ENCODE measurements at regions not wholly inside any gene's neighbourhood (a gene's known extent, or its start where the extent isn't known, plus 50 kb on each side); places are given as distances from the start of the nearest gene placed in this dataset.
A peak's percentile ranks its signal among the peaks of the same experiment; 100 is the strongest.

DNA sequence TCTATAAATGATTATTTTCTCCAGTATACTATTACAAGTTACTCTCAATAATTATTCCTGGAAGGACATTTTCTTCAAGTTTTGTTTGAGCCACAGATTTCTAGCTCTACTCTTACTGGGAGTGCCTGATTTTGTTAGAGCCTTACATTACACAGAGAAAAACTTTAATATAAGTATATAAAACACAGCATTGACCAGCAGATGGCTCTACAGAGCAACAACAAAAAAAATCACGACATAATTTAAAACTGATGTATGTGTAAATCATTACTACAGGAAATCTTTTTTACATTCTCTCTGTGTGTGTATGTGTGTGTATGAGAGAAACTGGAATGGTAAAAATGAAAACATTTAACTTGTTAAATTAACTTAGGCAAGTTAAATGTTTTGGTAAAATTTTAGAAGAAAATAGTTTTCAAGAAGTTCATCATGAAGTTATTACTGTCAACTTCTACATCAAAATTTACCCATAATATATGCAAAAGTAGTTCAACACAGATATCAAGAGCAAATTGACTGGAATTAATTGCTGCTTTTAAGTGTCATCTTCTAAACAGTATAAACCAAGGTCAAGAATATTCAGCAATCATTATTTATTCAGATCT, 103.3 kb downstream of the MDH1 start:
- no peak overlapping the region for H3K4me3 ChIP-seq
- H3K4me1 ChIP-seq: no peaks in the 10 kb centered on the region
- no peaks in the 10 kb centered on the region for H3K9me3 ChIP-seq
- 0% methylated on average over 1 of the region's 1 CpG for WGBS, 2 donors
- H3K27ac ChIP-seq: no peak overlapping the region
- no peak for DNase-seq
- TF ChIP-seq, protein P1, sequence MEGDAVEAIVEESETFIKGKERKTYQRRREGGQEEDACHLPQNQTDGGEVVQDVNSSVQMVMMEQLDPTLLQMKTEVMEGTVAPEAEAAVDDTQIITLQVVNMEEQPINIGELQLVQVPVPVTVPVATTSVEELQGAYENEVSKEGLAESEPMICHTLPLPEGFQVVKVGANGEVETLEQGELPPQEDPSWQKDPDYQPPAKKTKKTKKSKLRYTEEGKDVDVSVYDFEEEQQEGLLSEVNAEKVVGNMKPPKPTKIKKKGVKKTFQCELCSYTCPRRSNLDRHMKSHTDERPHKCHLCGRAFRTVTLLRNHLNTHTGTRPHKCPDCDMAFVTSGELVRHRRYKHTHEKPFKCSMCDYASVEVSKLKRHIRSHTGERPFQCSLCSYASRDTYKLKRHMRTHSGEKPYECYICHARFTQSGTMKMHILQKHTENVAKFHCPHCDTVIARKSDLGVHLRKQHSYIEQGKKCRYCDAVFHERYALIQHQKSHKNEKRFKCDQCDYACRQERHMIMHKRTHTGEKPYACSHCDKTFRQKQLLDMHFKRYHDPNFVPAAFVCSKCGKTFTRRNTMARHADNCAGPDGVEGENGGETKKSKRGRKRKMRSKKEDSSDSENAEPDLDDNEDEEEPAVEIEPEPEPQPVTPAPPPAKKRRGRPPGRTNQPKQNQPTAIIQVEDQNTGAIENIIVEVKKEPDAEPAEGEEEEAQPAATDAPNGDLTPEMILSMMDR (IDR thresholded peaks at IDR 0.05): peak in 5 of 6 experiments; percentile 42 to 70 (median 53)
- TF ChIP-seq POLR2A (IDR thresholded peaks at IDR 0.05): no peak
- no peaks in the 10 kb centered on the region for H3K27me3 ChIP-seq
- no peaks in the 10 kb centered on the region for H3K36me3 ChIP-seq
- intact Hi-C loops (cut with DNase I): loop anchor here (10.0 kb wide), 1 partner anchor 173 kb away; no protein-coding TSS in a partner anchor

DNA sequence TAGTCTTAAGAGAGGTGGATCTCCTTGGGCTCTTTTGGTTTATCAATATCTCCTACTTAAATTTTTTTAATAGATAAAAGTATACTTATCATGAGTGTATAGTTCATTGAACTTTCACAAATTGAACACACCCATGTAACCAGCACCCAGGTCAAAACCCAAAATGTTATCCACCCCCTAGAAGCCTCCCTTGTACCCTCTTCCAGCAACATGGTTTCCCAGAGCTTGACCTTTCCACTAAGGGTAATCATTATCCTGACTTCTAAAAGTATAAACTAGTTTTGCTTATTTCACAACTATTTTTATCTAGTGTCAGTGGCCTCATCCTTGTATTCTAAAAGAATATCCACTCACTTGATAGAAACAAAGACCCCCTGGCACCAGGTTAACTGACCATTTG, 106.8 kb downstream of the MDH1 start:
- no peak overlapping the region for H3K27ac ChIP-seq
- no peaks in the 10 kb centered on the region for H3K9me3 ChIP-seq
- intact Hi-C loops (cut with DNase I): loop anchor here (10.0 kb wide), 1 partner anchor 169 kb away; no protein-coding TSS in a partner anchor
- H3K4me3 ChIP-seq: no peak overlapping the region
- no peaks in the 10 kb centered on the region for H3K27me3 ChIP-seq
- TF ChIP-seq, protein P1 (IDR thresholded peaks at IDR 0.05): no peak
- no peak for TF ChIP-seq POLR2A (IDR thresholded peaks at IDR 0.05)
- no peak for DNase-seq
- H3K36me3 ChIP-seq: no peaks in the 10 kb centered on the region
- peaks cover 0 to 13% (median 0%) of the 10 kb centered on the region in 3 donors for H3K4me1 ChIP-seq

DNA sequence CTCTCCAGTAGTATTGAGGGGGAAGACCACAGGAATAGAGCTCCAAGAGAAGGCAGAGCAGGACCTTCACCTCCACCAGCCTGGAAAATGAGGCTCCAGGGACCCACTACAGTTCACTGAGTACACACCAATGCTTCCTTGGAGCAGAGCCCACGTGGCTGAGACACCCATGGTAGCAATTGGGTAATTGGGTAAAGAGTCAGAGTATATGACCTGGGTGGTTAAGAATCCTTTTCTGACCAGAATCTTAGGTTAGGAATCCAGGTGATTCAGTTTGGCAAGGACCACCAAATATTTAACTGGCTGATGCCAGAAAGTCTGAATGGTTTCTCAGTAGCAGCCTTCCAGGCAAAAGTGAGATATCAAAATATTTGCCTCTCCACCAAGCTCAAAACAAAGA, 107.7 kb downstream of the MDH1 start:
- DNase-seq: no peak
- 38 to 50% methylated on average over 1 of the region's 1 CpG for WGBS, 2 donors
- intact Hi-C loops (cut with DNase I): loop anchor here (10.0 kb wide), 1 partner anchor 168 kb away; no protein-coding TSS in a partner anchor
- Histone ChIP-seq H3K4me3 (no peak overlapping the region), H3K9me3 (no peaks in the 10 kb centered on the region), H3K4me1 (peaks cover 0 to 13% (median 0%) of the 10 kb centered on the region in 3 donors), H3K36me3 (no peaks in the 10 kb centered on the region), H3K27me3 (no peaks in the 10 kb centered on the region), H3K27ac (no peak overlapping the region)
- TF ChIP-seq, protein P1 (IDR thresholded peaks at IDR 0.05): no peak
- TF ChIP-seq POLR2A (IDR thresholded peaks at IDR 0.05): no peak

DNA sequence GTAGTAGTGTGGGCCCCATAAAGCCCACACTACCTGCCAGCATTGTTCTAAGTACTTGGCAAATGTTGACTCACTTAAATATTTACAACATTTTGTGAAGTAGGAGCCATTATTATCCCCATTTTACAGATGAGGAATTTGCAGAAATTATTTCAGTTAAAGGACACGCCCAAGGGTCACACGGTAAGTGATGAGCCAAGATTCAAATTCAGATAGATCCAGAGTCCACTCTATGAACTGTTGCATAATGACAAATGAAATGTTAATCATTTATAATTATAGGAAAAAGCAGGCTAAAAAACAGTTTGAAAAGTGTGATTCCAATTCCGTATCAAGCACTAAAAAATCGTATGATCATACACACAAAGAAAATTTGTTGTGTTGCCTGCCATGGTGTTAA, 108.4 kb downstream of the MDH1 start:
- Histone ChIP-seq H3K27me3 (no peaks in the 10 kb centered on the region), H3K4me1 (peaks cover 0 to 13% (median 0%) of the 10 kb centered on the region in 3 donors), H3K4me3 (no peak overlapping the region), H3K36me3 (no peaks in the 10 kb centered on the region), H3K9me3 (no peaks in the 10 kb centered on the region), H3K27ac (no peak overlapping the region)
- WGBS, 2 donors: 88 to 92% methylated on average over 4 of the region's 4 CpGs
- intact Hi-C loops (cut with DNase I): loop anchor here (10.0 kb wide), 1 partner anchor 168 kb away; no protein-coding TSS in a partner anchor
- no peak for TF ChIP-seq POLR2A (IDR thresholded peaks at IDR 0.05)
- TF ChIP-seq, protein P1 (IDR thresholded peaks at IDR 0.05): no peak
- no peak for DNase-seq

DNA sequence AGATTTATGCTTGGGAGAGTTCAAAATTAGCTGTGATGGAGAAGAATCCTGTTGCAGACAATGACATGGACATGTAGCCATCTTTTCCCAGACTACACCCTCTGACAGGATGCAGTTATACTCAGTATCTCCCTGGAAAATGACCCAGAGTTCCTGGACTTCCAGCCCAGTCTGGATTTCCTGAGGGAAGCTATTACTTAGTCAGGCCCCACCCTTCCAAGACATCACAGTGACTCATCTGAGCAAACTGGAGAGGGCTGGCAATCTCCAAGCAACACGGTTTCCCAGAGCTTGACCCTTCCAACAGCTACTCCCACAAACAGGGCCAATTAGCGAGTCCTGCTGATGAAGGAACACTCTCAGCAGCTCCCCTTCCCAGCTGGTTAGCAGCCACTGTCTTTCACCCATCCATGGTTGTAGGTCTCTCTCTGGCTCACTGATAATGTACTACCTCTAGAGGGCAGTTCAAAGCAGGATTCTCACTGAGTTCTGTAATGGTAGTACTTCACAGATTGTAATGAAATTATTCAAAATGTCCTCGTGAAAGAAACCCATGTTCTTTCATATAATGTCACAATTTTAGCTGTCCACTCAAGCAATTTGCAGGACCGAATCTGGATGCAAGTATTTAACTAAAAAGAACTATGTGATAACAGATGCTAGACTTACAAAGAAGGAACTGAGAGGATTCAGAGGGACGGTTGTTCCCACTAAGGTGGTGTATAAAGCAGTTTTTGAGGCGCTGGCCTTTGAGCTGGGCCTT, 110.2 kb downstream of the MDH1 start:
- intact Hi-C loops (cut with DNase I): loop anchor here (10.0 kb wide), 1 partner anchor 166 kb away; no protein-coding TSS in a partner anchor
- no peak for DNase-seq
- TF ChIP-seq POLR2A (IDR thresholded peaks at IDR 0.05): no peak
- TF ChIP-seq, protein P1 (IDR thresholded peaks at IDR 0.05): peak in 4 of 6 experiments; percentile 32 to 50 (median 40)

More for the DNA sequence above, 110.2 kb downstream of the MDH1 start:
- Histone ChIP-seq H3K4me1 (peaks cover 0 to 13% (median 0%) of the 10 kb centered on the region in 3 donors), H3K36me3 (no peaks in the 10 kb centered on the region), H3K9me3 (no peaks in the 10 kb centered on the region), H3K27me3 (no peaks in the 10 kb centered on the region), H3K27ac (peak overlapping the region in 3 of 4 donors; percentile 50 to 70 (median 56)), H3K4me3 (no peak overlapping the region)
- WGBS, 2 donors: 38 to 49% methylated on average over 6 of the region's 6 CpGs

All from esophagus squamous epithelium (tissue), 5 donors.